ENCODE measurements at regions not wholly inside any gene's neighbourhood (a gene's known extent, or its start where the extent isn't known, plus 50 kb on each side); places are given as distances from the start of the nearest gene placed in this dataset.
"Not testable (repeated sequence)": the region's sequence is repeated elsewhere in the genome, so short reads cannot be mapped to it uniquely, and the experiment has no call there.

DNA sequence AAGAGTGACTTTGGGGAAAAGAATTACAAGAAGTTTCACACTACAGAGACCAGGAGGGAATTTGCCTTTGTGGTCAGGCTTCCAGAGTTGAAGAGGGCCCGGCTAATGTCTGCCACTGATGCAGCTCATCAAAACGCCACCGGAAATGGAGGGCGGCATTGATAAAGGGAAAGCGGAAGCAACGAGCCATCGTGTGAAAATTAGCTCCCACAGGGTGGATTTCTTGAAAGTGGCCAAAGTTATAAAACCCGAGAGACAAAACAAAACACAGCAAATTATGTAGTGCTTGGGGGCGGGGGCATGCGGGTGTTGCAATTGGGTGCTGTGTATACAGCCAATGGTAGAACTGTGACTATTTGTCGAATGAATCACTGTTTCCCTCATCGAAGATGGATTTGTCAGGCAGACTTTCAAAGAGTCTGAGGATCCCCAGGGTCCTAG is 113.0 kb downstream of the ADAMTS15 start:
- Mint-ChIP-seq H3K36me3 (ENCODE audit: low read depth) (no peaks in the 10 kb centered on the region), H3K9me3 (peaks cover 2% of the 10 kb centered on the region), H3K27ac (no peak overlapping the region), H3K4me3 (no peak overlapping the region), H3K4me1 (no peaks in the 10 kb centered on the region), H3K27me3 (peaks cover 2% of the 10 kb centered on the region)
- CTCF ChIA-PET, result no interaction called here
- DNase-seq, result no peak
- POLR2A ChIA-PET, result no interaction called here
- no peak for ATAC-seq (ENCODE audit: low read depth)
- intact Hi-C loops (cut with micrococcal nuclease), result no loop called here
- TF ChIP-seq CTCF (IDR thresholded peaks at IDR 0.05), result no peak

- no peaks in the 10 kb centered on the region for H3K4me1 Mint-ChIP-seq
- no peak overlapping the region for H3K4me3 Mint-ChIP-seq
- ChIA-PET CTCF (no interaction called here), POLR2A (no interaction called here)
- peaks cover 2% of the 10 kb centered on the region for H3K27me3 Mint-ChIP-seq
- no peaks in the 10 kb centered on the region for H3K36me3 Mint-ChIP-seq (ENCODE audit: low read depth)
- ATAC-seq (ENCODE audit: low read depth), result no peak
- H3K27ac Mint-ChIP-seq, result no peak overlapping the region
- H3K9me3 Mint-ChIP-seq, result peaks cover 2% of the 10 kb centered on the region
- TF ChIP-seq CTCF (IDR thresholded peaks at IDR 0.05), result no peak
- DNase-seq, result no peak
- intact Hi-C loops (cut with micrococcal nuclease), result no loop called here
These were observed 114.1 kb downstream of the ADAMTS15 start for GRCh38 chr11:130562549-130562948.

DNA sequence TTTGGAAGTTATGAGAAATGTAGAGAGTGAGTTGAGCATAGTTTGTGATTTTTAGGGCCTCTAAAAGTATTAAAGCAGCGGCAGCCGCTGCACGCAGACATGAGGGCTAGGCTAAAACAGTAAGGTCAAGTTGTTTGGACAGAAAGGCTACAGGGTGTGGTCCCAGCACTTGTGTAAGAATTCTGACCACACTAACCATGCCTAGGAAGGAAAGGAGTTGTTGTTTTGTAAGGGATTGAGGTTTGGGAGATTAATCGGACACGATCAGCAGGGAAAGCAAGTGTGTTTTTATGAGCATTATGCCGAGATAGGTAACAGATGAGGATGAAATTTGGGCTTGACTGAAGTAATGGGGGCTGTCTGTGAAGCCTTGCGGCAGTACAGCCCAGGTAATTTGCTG is 117.9 kb downstream of the ADAMTS15 start:
- H3K9me3 Mint-ChIP-seq; CTCF ChIA-PET; H3K27ac Mint-ChIP-seq; H3K27me3 Mint-ChIP-seq; DNase-seq; ATAC-seq (ENCODE audit: low read depth); intact Hi-C loops (cut with micrococcal nuclease); H3K36me3 Mint-ChIP-seq (ENCODE audit: low read depth); H3K4me3 Mint-ChIP-seq; POLR2A ChIA-PET; H3K4me1 Mint-ChIP-seq: not testable (repeated sequence)

DNA sequence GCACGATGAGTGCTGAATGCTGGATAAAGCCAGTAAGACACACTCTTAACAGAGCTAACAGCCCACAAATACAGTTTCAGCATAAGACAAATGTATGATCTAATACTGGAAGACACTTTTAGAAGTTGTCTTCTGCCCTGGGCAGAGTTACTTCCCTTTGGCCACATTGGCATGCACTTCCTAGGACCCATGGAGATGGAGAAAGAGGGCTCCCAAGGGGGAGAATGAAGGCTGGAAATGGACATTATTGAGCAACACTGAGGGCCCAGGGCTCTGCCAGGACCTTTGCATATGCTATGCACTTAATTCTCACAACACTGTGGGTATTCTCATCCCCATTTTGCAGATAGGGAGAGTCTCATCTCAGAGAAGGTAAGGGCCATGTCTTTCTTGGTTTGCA is 123.1 kb downstream of the ADAMTS15 start:
- DNase-seq, result no peak
- no peak for ATAC-seq (ENCODE audit: low read depth)
- H3K9me3 Mint-ChIP-seq, result no peaks in the 10 kb centered on the region
- H3K36me3 Mint-ChIP-seq (ENCODE audit: low read depth), result no peaks in the 10 kb centered on the region
- ChIA-PET CTCF (no interaction called here), POLR2A (no interaction called here)
- no peaks in the 10 kb centered on the region for H3K4me1 Mint-ChIP-seq
- H3K4me3 Mint-ChIP-seq, result no peak overlapping the region
- no peak overlapping the region for H3K27ac Mint-ChIP-seq
- TF ChIP-seq CTCF (IDR thresholded peaks at IDR 0.05), result no peak
- H3K27me3 Mint-ChIP-seq, result no peaks in the 10 kb centered on the region
- intact Hi-C loops (cut with micrococcal nuclease), result no loop called here

GRCh38 chr11:130571947-130572584 is 123.6 kb downstream of the ADAMTS15 start:
- POLR2A ChIA-PET, result no interaction called here
- intact Hi-C loops (cut with micrococcal nuclease), result no loop called here
- CTCF ChIA-PET, result no interaction called here
- Mint-ChIP-seq H3K4me3 (no peak overlapping the region), H3K9me3 (no peaks in the 10 kb centered on the region), H3K27me3 (no peaks in the 10 kb centered on the region), H3K27ac (no peak overlapping the region), H3K4me1 (no peaks in the 10 kb centered on the region), H3K36me3 (ENCODE audit: low read depth) (no peaks in the 10 kb centered on the region)
- ATAC-seq (ENCODE audit: low read depth) (no peak), DNase-seq (no peak)
- TF ChIP-seq CTCF (IDR thresholded peaks at IDR 0.05), result no peak

GRCh38 chr11:130573767-130574166 is 125.3 kb downstream of the ADAMTS15 start:
- ATAC-seq (ENCODE audit: low read depth) (no peak), DNase-seq (no peak)
- no peaks in the 10 kb centered on the region for H3K9me3 Mint-ChIP-seq
- no peak overlapping the region for H3K4me3 Mint-ChIP-seq
- H3K4me1 Mint-ChIP-seq, result no peaks in the 10 kb centered on the region
- intact Hi-C loops (cut with micrococcal nuclease), result no loop called here
- H3K27me3 Mint-ChIP-seq, result no peaks in the 10 kb centered on the region
- ChIA-PET POLR2A (no interaction called here), CTCF (no interaction called here)
- no peak for TF ChIP-seq CTCF (IDR thresholded peaks at IDR 0.05)
- no peaks in the 10 kb centered on the region for H3K36me3 Mint-ChIP-seq (ENCODE audit: low read depth)
- no peak overlapping the region for H3K27ac Mint-ChIP-seq

Measured in activated B cell treated with CpG ODN at 0.5 μM for 24 hours (primary cell).